ENCODE measurements at regions not wholly inside any gene's neighbourhood (a gene's known extent, or its start where the extent isn't known, plus 50 kb on each side); places are given as distances from the start of the nearest gene placed in this dataset.

GRCh38 chr12:128190052-128190451, 76.9 kb upstream of the TMEM132C start (continued):
- TF ChIP-seq ETS1 (IDR thresholded peaks at IDR 0.05) (no peak), EZH2phosphoT487 (IDR thresholded peaks at IDR 0.05; ENCODE audit: unreplicated experiment) (no peak), CREB1 (CRISPR knock-in tag; IDR thresholded peaks at IDR 0.05; ENCODE audit: low read depth) (no peak), NANOG (IDR thresholded peaks at IDR 0.05; ENCODE audit: borderline replicate concordance) (no peak)

GRCh38 chr12:128190614-128191013, 76.4 kb upstream of the TMEM132C start:
- Histone ChIP-seq H3K9me2 (ENCODE audit: insufficient read depth) (no peaks in the 10 kb centered on the region), H3K79me2 (replicated peaks; ENCODE audit: insufficient read depth) (no peaks in the 10 kb centered on the region), H3K36me3 (ENCODE audit: insufficient read depth) (no peaks in the 10 kb centered on the region), H2AFZ (no peak overlapping the region), H3K27me3 (ENCODE audit: insufficient read depth) (no peaks in the 10 kb centered on the region), H4K20me1 (replicated peaks; ENCODE audit: insufficient read depth) (no peaks in the 10 kb centered on the region), H3F3A (replicated peaks; ENCODE audit: low read depth) (no peaks in the 10 kb centered on the region), H3K27ac (ENCODE audit: low read depth) (no peak overlapping the region), H3K4me3 (no peak overlapping the region), H3K4me2 (no peak overlapping the region), H3K4me1 (ENCODE audit: insufficient read depth) (no peaks in the 10 kb centered on the region)
- Mint-ChIP-seq H3K4me1 (no peaks in the 10 kb centered on the region), H3K36me3 (ENCODE audit: low read depth) (peaks cover 29% of the 10 kb centered on the region), H3K4me3 (no peak overlapping the region), H3K27ac (no peak overlapping the region), H3K9me3 (peaks cover 35% of the 10 kb centered on the region; the same call in 2 of the 3 replicates), H3K27me3 (ENCODE audit: insufficient read depth, low read depth, poor library complexity) (peaks cover 6% of the 10 kb centered on the region)
- no peak for TF ChIP-seq NANOG (IDR thresholded peaks at IDR 0.05; ENCODE audit: borderline replicate concordance)
- peak; percentile 16 to 35; a peak in 2 of 4 replicates for TF ChIP-seq CTCF (conservative IDR thresholded peaks at IDR 0.05; ENCODE audit: low read depth in 2 of 2)
- no peak for TF ChIP-seq REST (IDR thresholded peaks at IDR 0.05; ENCODE audit: unreplicated experiment)
- TF ChIP-seq CREB1 (CRISPR knock-in tag; IDR thresholded peaks at IDR 0.05; ENCODE audit: low read depth): no peak
- no peak for TF ChIP-seq EZH2phosphoT487 (IDR thresholded peaks at IDR 0.05; ENCODE audit: unreplicated experiment)
- no peak for ATAC-seq
- DNase-seq (ENCODE audit: low spot score): peak; percentile 2

- Mint-ChIP-seq H3K4me1 (no peaks in the 10 kb centered on the region), H3K27ac (no peak overlapping the region), H3K36me3 (ENCODE audit: low read depth) (peaks cover 37% of the 10 kb centered on the region), H3K4me3 (no peak overlapping the region), H3K9me3 (peaks cover 42% of the 10 kb centered on the region; the same call in 2 of the 3 replicates), H3K27me3 (ENCODE audit: insufficient read depth, low read depth, poor library complexity) (peaks cover 6% of the 10 kb centered on the region)
- ATAC-seq: no peak
- H3K9me2 ChIP-seq (ENCODE audit: insufficient read depth): no peaks in the 10 kb centered on the region
- H3K79me2 ChIP-seq (replicated peaks; ENCODE audit: insufficient read depth): no peaks in the 10 kb centered on the region
- H3K4me1 ChIP-seq (ENCODE audit: insufficient read depth): no peaks in the 10 kb centered on the region
- H3F3A ChIP-seq (replicated peaks; ENCODE audit: low read depth): no peaks in the 10 kb centered on the region
- H3K4me2 ChIP-seq: no peak overlapping the region
- no peak overlapping the region for H3K4me3 ChIP-seq
- no peaks in the 10 kb centered on the region for H3K27me3 ChIP-seq (ENCODE audit: insufficient read depth)
- H3K36me3 ChIP-seq (ENCODE audit: insufficient read depth): no peaks in the 10 kb centered on the region
- H4K20me1 ChIP-seq (replicated peaks; ENCODE audit: insufficient read depth): no peaks in the 10 kb centered on the region
- DNase-seq (ENCODE audit: low spot score): no peak
- no peak overlapping the region for H2AFZ ChIP-seq
- H3K27ac ChIP-seq (ENCODE audit: low read depth): no peak overlapping the region
- TF ChIP-seq POLR2AphosphoS5 (IDR thresholded peaks at IDR 0.05; ENCODE audit: low read depth) (no peak), EZH2 (IDR thresholded peaks at IDR 0.05; ENCODE audit: low read depth, unreplicated experiment) (no peak), ETS1 (IDR thresholded peaks at IDR 0.05) (no peak), CTCF (conservative IDR thresholded peaks at IDR 0.05; ENCODE audit: low read depth in 2 of 2) (no peak), EZH2phosphoT487 (IDR thresholded peaks at IDR 0.05; ENCODE audit: unreplicated experiment) (no peak), CREB1 (CRISPR knock-in tag; IDR thresholded peaks at IDR 0.05; ENCODE audit: low read depth) (no peak), ZNF114 (CRISPR knock-in tag; IDR thresholded peaks at IDR 0.05) (no peak)
Measured at GRCh38 chr12:128191380-128191779, 75.6 kb upstream of the TMEM132C start.
